Activated CD8-positive, alpha-beta memory T cell treated with anti-CD3 and anti-CD28 coated beads for 24 hours (primary cell): ENCODE measurements at regions not wholly inside any gene's neighbourhood (a gene's known extent, or its start where the extent isn't known, plus 50 kb on each side); places are given as distances from the start of the nearest gene placed in this dataset.
"Not testable (repeated sequence)": the region's sequence is repeated elsewhere in the genome, so short reads cannot be mapped to it uniquely, and the experiment has no call there.

ENCODE experiments used
- DNase-seq: peaks from one replicate; pipeline ENCODE4 v3.0.0-alpha.2; 2020

- DNase-seq, result no peak
Observed at GRCh38 chr20:50346374-50347283, 156.0 kb downstream of the CEBPB start.

GRCh38 chr20:50347284-50348063 is 156.8 kb downstream of the CEBPB start:
- DNase-seq, result no peak

GRCh38 chr20:50348096-50348495 is 157.5 kb downstream of the CEBPB start:
- DNase-seq, result no peak

GRCh38 chr20:50350510-50351249 is 159.5 kb upstream of the PTPN1 start:
- DNase-seq, result no peak

GRCh38 chr20:50351541-50351940 is 158.6 kb upstream of the PTPN1 start:
- no peak for DNase-seq

GRCh38 chr20:50353289-50353961 is 156.8 kb upstream of the PTPN1 start:
- no peak for DNase-seq

- DNase-seq, result no peak
Observed at GRCh38 chr20:50354721-50355589, 155.2 kb upstream of the PTPN1 start.

- no peak for DNase-seq
Observed at GRCh38 chr20:50355590-50356524, 154.3 kb upstream of the PTPN1 start.

GRCh38 chr20:50356525-50356885 is 153.7 kb upstream of the PTPN1 start:
- DNase-seq, result no peak

- DNase-seq, result no peak
Observed at GRCh38 chr20:50356962-50357782, 153.0 kb upstream of the PTPN1 start.

- DNase-seq, result no peak
Observed at GRCh38 chr20:50357783-50358161, 152.4 kb upstream of the PTPN1 start.

GRCh38 chr20:50358166-50358565 is 152.0 kb upstream of the PTPN1 start:
- DNase-seq, result no peak

- no peak for DNase-seq
Observed at GRCh38 chr20:50358971-50359370, 151.2 kb upstream of the PTPN1 start.

GRCh38 chr20:50359607-50360217 is 150.5 kb upstream of the PTPN1 start:
- no peak for DNase-seq

GRCh38 chr20:50360218-50360672 is 149.9 kb upstream of the PTPN1 start:
- DNase-seq, result no peak

GRCh38 chr20:50360921-50361320 is 149.3 kb upstream of the PTPN1 start:
- no peak for DNase-seq

- not testable (repeated sequence) for DNase-seq
Observed at GRCh38 chr20:50362177-50362576, 148.0 kb upstream of the PTPN1 start.

GRCh38 chr20:50363027-50363426 is 147.2 kb upstream of the PTPN1 start:
- DNase-seq, result no peak

- DNase-seq, result no peak
Observed at GRCh38 chr20:50363479-50363878, 146.7 kb upstream of the PTPN1 start.
